ENCODE measurements at regions not wholly inside any gene's neighbourhood (a gene's known extent, or its start where the extent isn't known, plus 50 kb on each side); places are given as distances from the start of the nearest gene placed in this dataset.

DNA sequence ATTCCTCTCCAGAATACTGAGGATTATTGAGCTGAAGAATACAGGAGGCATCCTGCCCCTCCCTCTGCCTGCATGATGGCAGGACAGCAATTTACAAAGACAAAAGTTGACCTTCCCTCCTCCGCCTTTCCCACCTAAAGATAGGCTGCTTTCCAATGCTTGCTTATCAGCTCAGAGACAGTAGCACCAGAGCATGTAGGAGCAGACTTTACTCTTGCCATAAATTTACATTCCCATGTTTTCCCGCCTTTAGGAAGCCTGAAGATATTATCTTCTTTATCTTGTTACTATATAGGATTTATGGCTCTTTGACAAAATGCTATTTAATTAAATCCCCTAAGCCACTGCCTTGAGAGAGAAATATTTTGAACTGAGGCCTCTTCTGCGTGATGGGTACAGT, 135.6 kb upstream of the HNMT start:
- no peak for TF ChIP-seq EZH2 (IDR thresholded peaks at IDR 0.05; ENCODE audit: borderline replicate concordance, low read depth, low read length, severe bottlenecking)
- no peak for TF ChIP-seq CTCF (IDR thresholded peaks at IDR 0.05; ENCODE audit: borderline replicate concordance, extremely low read depth, low read length, poor library complexity, severe bottlenecking)

Data from DND-41 (cell line).